ENCODE measurements at regions not wholly inside any gene's neighbourhood (a gene's known extent, or its start where the extent isn't known, plus 50 kb on each side); places are given as distances from the start of the nearest gene placed in this dataset.

- Histone ChIP-seq H3K4me1 (no peaks in the 10 kb centered on the region), H3K9me3 (no peaks in the 10 kb centered on the region), H3K27me3 (no peaks in the 10 kb centered on the region), H3K27ac (no peak overlapping the region), H3K4me3 (no peak overlapping the region), H3K36me3 (no peaks in the 10 kb centered on the region)
- no peak for TF ChIP-seq POLR2AphosphoS5 (IDR thresholded peaks at IDR 0.05)
- TF ChIP-seq CTCF (IDR thresholded peaks at IDR 0.05), result no peak
- TF ChIP-seq POLR2A (IDR thresholded peaks at IDR 0.05), result no peak
- TF ChIP-seq EP300 (IDR thresholded peaks at IDR 0.05), result no peak
- 100% methylated on average over 2 of the region's 2 CpGs for WGBS
- no peak for DNase-seq (ENCODE audit: low spot score in 2 of 2)
Measured at GRCh38 chr16:48892893-48893292, 282.9 kb upstream of the N4BP1 start.

- no peaks in the 10 kb centered on the region for H3K27me3 ChIP-seq
- no peaks in the 10 kb centered on the region for H3K36me3 ChIP-seq
- TF ChIP-seq CTCF (IDR thresholded peaks at IDR 0.05) (no peak), EP300 (IDR thresholded peaks at IDR 0.05) (no peak), POLR2A (IDR thresholded peaks at IDR 0.05) (no peak), POLR2AphosphoS5 (IDR thresholded peaks at IDR 0.05) (no peak)
- no peak overlapping the region for H3K4me3 ChIP-seq
- no peaks in the 10 kb centered on the region for H3K9me3 ChIP-seq
- 48% methylated on average over 9 of the region's 9 CpGs for WGBS
- H3K4me1 ChIP-seq, result no peaks in the 10 kb centered on the region
- DNase-seq (ENCODE audit: low spot score in 2 of 2), result no peak
- H3K27ac ChIP-seq, result no peak overlapping the region
Measured at GRCh38 chr16:48887646-48888210, 277.7 kb upstream of the N4BP1 start.

- H3K36me3 ChIP-seq, result no peaks in the 10 kb centered on the region
- 56% methylated on average over 9 of the region's 9 CpGs for WGBS
- H3K4me1 ChIP-seq, result no peaks in the 10 kb centered on the region
- H3K27ac ChIP-seq, result no peak overlapping the region
- H3K4me3 ChIP-seq, result no peak overlapping the region
- peaks cover 3% of the 10 kb centered on the region for H3K9me3 ChIP-seq
- TF ChIP-seq POLR2A (IDR thresholded peaks at IDR 0.05), result no peak
- TF ChIP-seq POLR2AphosphoS5 (IDR thresholded peaks at IDR 0.05), result no peak
- no peak for TF ChIP-seq EP300 (IDR thresholded peaks at IDR 0.05)
- no peak for TF ChIP-seq CTCF (IDR thresholded peaks at IDR 0.05)
- H3K27me3 ChIP-seq, result no peaks in the 10 kb centered on the region
- no peak for DNase-seq (ENCODE audit: low spot score in 2 of 2)
Measured at GRCh38 chr16:48885471-48885870, 275.5 kb upstream of the N4BP1 start.

GRCh38 chr16:48881272-48881671 lies 271.3 kb upstream of the N4BP1 start:
- DNase-seq (ENCODE audit: low spot score in 2 of 2), result no peak
- TF ChIP-seq POLR2A (IDR thresholded peaks at IDR 0.05), result no peak
- TF ChIP-seq POLR2AphosphoS5 (IDR thresholded peaks at IDR 0.05), result no peak
- TF ChIP-seq EP300 (IDR thresholded peaks at IDR 0.05), result no peak
- no peak for TF ChIP-seq CTCF (IDR thresholded peaks at IDR 0.05)
- no peaks in the 10 kb centered on the region for H3K27me3 ChIP-seq
- no peaks in the 10 kb centered on the region for H3K36me3 ChIP-seq
- H3K4me3 ChIP-seq, result no peak overlapping the region
- H3K4me1 ChIP-seq, result no peaks in the 10 kb centered on the region
- H3K27ac ChIP-seq, result no peak overlapping the region
- peaks cover 3% of the 10 kb centered on the region for H3K9me3 ChIP-seq
- 74% methylated on average over 2 of the region's 2 CpGs for WGBS

GRCh38 chr16:48879223-48880122 lies 269.5 kb upstream of the N4BP1 start:
- peaks cover 3% of the 10 kb centered on the region for H3K9me3 ChIP-seq
- H3K27me3 ChIP-seq, result no peaks in the 10 kb centered on the region
- WGBS, result 59% methylated on average over 14 of the region's 14 CpGs
- TF ChIP-seq EP300 (IDR thresholded peaks at IDR 0.05) (no peak), POLR2AphosphoS5 (IDR thresholded peaks at IDR 0.05) (no peak), CTCF (IDR thresholded peaks at IDR 0.05) (no peak), POLR2A (IDR thresholded peaks at IDR 0.05) (no peak)
- DNase-seq (ENCODE audit: low spot score in 2 of 2), result no peak
- H3K27ac ChIP-seq, result no peak overlapping the region
- no peaks in the 10 kb centered on the region for H3K4me1 ChIP-seq
- H3K36me3 ChIP-seq, result no peaks in the 10 kb centered on the region
- H3K4me3 ChIP-seq, result no peak overlapping the region

Data from suprapubic skin (tissue), 4 donors.